ENCODE measurements at regions not wholly inside any gene's neighbourhood (a gene's known extent, or its start where the extent isn't known, plus 50 kb on each side); places are given as distances from the start of the nearest gene placed in this dataset.

DNA sequence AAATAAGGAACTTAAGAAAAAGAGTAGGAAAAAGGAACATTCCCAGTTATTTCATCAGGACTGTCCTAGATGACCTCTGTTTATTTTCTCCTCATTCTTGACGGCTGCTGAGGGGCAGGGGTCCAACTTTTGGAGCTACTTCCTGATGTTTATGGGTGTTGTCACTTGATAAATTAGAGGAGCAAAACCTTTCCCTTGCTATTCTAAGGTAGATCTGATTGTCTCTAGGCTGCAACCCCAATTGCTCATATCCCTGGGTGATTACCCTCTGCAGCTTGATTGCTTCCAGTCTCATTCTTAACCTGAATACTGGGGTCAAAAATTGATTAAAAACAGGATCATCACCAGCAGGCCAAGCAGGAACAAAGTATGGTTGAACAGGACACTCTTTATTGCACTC lies 311.0 kb upstream of the NDN start:
- no peak for TF ChIP-seq POLR2A (IDR thresholded peaks at IDR 0.05; ENCODE audit: low read length)
- TF ChIP-seq GATA1 (IDR thresholded peaks at IDR 0.05; ENCODE audit: low read depth, low read length) = no peak
